K562 (cell line): ENCODE measurements at regions not wholly inside any gene's neighbourhood (a gene's known extent, or its start where the extent isn't known, plus 50 kb on each side); places are given as distances from the start of the nearest gene placed in this dataset.
A peak's percentile ranks its signal among the peaks of the same experiment; 100 is the strongest.

Source experiments
- ATAC-seq: fragments of 200-7000 bp; cut with Tn5 transposase; 3 replicates; pipeline ENCODE4 v1.9.1; 2020; ENCODE audit warnings: moderate library complexity
- BruUV-seq: library from RNA; stranded (reverse); fragments of 400-500 nt; replicated peaks from 2 replicates; lab custom pipeline; 2021; lab: Mats Ljungman, UMichigan
- CTCF ChIA-PET: fragments of 300-600 bp; formaldehyde crosslinking; extraction: SDS; loops from one replicate; lab custom pipeline; 2021; ENCODE audit warnings: low intra/inter-chr PET ratio; lab: Yijun Ruan, JAX
- POLR2A ChIA-PET: fragments of 300-600, 350-650 bp; sonication (Branson Sonifier 250); formaldehyde crosslinking; extraction: SDS; loops from one replicate; lab custom pipeline; 2021; ENCODE audit warnings: antibody characterized with exemption, inconsistent platforms; lab: Yijun Ruan, JAX
- DNase-seq, 4 experiments: peaks; one replicate each; pipeline versions ENCODE4 v3.0.0 to v3.0.0-alpha.2; 2011 to 2018; ENCODE audit warnings: low spot score in 3 of 4, mixed read lengths in 3 of 4; ENCODE audit errors: extremely low read depth in 1 of 4
- FAIRE-seq: peaks from 2 replicates; lab custom pipeline; 2011; peaks lifted over from hg19 to GRCh38; lab: Jason Lieb, UNC
- H2AFZ ChIP-seq: 2 replicates; pipeline ENCODE4 v1.6.0; 2011; ENCODE audit warnings: low read depth, low read length, control low read depth, inconsistent platforms
- H3K27ac ChIP-seq: fragments of 200-600 bp; 3 replicates; pipeline ENCODE4 v1.8.0; 2011; ENCODE audit warnings: low read depth, mild to moderate bottlenecking, control low read depth, inconsistent platforms, low read length, moderate library complexity, mixed read lengths; ENCODE audit errors: extremely low read depth
- H3K27me3 ChIP-seq, 2 experiments: fragments of 300-600 bp in 1 of 2; 2 replicates in 1 of 2; 3 replicates in 1 of 2; pipeline versions ENCODE4 v1.6.0 to v1.8.0; 2011; ENCODE audit warnings: inconsistent platforms in 2 of 2, low read length in 2 of 2, mild to moderate bottlenecking in 1 of 2, mixed read lengths in 1 of 2, moderate library complexity in 1 of 2; ENCODE audit not compliant: control insufficient read depth in 2 of 2, insufficient read depth in 2 of 2
- H3K36me3 ChIP-seq: fragments of 300-600 bp; 3 replicates; pipeline ENCODE4 v1.8.0; 2011; ENCODE audit warnings: mild to moderate bottlenecking, low read length, inconsistent platforms; ENCODE audit not compliant: control insufficient read depth, insufficient read depth
- H3K4me1 ChIP-seq, 2 experiments: fragments of 200-600 bp in 1 of 2; replicated peaks in 1 of 2; 2 replicates in 1 of 2; 3 replicates in 1 of 2; pipeline versions ENCODE4 v1.5.1 to v1.8.0; 2011; ENCODE audit warnings: inconsistent platforms in 2 of 2, low read length in 2 of 2, mild to moderate bottlenecking in 1 of 2, mixed read lengths in 1 of 2, moderate library complexity in 1 of 2; ENCODE audit not compliant: control insufficient read depth in 2 of 2, insufficient read depth in 2 of 2
- H3K4me2 ChIP-seq: 2 replicates; pipeline ENCODE4 v1.6.1; 2011; ENCODE audit warnings: low read length, control low read depth, inconsistent platforms, mixed read lengths; ENCODE audit not compliant: insufficient read depth
- H3K4me3 ChIP-seq: fragments of 200-600 bp; sonication (generic), shearing (Covaris generic); 2 replicates; pipeline ENCODE4 v1.5.1; 2016; ENCODE audit warnings: control low read depth, inconsistent platforms
- H3K79me2 ChIP-seq: fragments of 200-600 bp; 3 replicates; pipeline ENCODE4 v1.8.0; 2011; ENCODE audit warnings: low read length, inconsistent platforms; ENCODE audit not compliant: control insufficient read depth, insufficient read depth
- H3K9ac ChIP-seq, 2 experiments: 2 replicates each; pipeline versions ENCODE4 v1.6.0 to v1.6.1; 2011; ENCODE audit warnings: low read depth in 2 of 2, low read length in 2 of 2, control low read depth in 1 of 2, inconsistent platforms in 1 of 2, mild to moderate bottlenecking in 1 of 2, mixed read lengths in 1 of 2; ENCODE audit not compliant: insufficient read depth in 1 of 2
- H3K9me1 ChIP-seq: one replicate; pipeline ENCODE4 v1.6.0; 2011; ENCODE audit warnings: inconsistent platforms, mild to moderate bottlenecking, low read length, moderate library complexity; ENCODE audit not compliant: control insufficient read depth, insufficient read depth
- H3K9me3 ChIP-seq: replicated peaks from 2 replicates; pipeline ENCODE4 v1.5.1; 2011; ENCODE audit warnings: low read depth, low read length, inconsistent platforms; ENCODE audit not compliant: control insufficient read depth, insufficient read depth
- H4K20me1 ChIP-seq: replicated peaks from 2 replicates; pipeline ENCODE4 v1.6.1; 2011; ENCODE audit warnings: low read length, inconsistent platforms, mixed read lengths; ENCODE audit not compliant: control insufficient read depth, insufficient read depth
- ATF7 ChIP-seq: fragments of 450-650 bp; IDR thresholded peaks from 2 replicates; pipeline ENCODE4 v1.7.1; 2014; ENCODE audit warnings: mild to moderate bottlenecking, moderate library complexity
- C11orf30 ChIP-seq: fragments of 450-650 bp; IDR thresholded peaks from 2 replicates; pipeline ENCODE4 v1.6.1; 2016; ENCODE audit warnings: low read depth, mild to moderate bottlenecking
- CEBPG ChIP-seq, 3 experiments: fragments of 200-800 bp in 1 of 3; sonication (Bioruptor generic) in 1 of 3; sonication (generic) in 1 of 3; formaldehyde crosslinking in 1 of 3; IDR thresholded peaks in 2 of 3; conservative IDR thresholded peaks in 1 of 3; 2 replicates each; pipeline versions ENCODE4 v1.6.1 to v1.8.0; 2016 to 2022; ENCODE audit warnings: missing compliant biosample characterization in 2 of 3, missing genetic modification characterization in 2 of 3, mild to moderate bottlenecking in 1 of 3, missing genetic modification reagents in 1 of 3
- EZH2 ChIP-seq: IDR thresholded peaks from 2 replicates; pipeline ENCODE4 v1.6.1; 2012; ENCODE audit warnings: low read depth, mild to moderate bottlenecking, inconsistent platforms, low read length, borderline replicate concordance
- FUS ChIP-seq: fragments of 200-400 bp; formaldehyde crosslinking; optimal IDR thresholded peaks from 2 replicates; pipeline ENCODE3; 2017; ENCODE audit warnings: low read depth, low read length
- HNRNPK ChIP-seq: fragments of 200-400 bp; formaldehyde crosslinking; IDR thresholded peaks from one replicate; pipeline ENCODE4 v1.6.1; 2018; ENCODE audit warnings: mild to moderate bottlenecking, low read depth, low read length; ENCODE audit not compliant: poor library complexity, severe bottlenecking
- KLF16 ChIP-seq: IDR thresholded peaks from 2 replicates; pipeline ENCODE4 v1.6.1; 2016; ENCODE audit warnings: antibody characterized with exemption
- LCOR ChIP-seq: sonication (generic); formaldehyde crosslinking; IDR thresholded peaks from 2 replicates; pipeline ENCODE4 v1.8.0; 2022; ENCODE audit warnings: mild to moderate bottlenecking, missing genetic modification reagents
- NFIX ChIP-seq: fragments of 250-450 bp; sonication (Bioruptor Pico); IDR thresholded peaks from 2 replicates; pipeline ENCODE4 v1.4.0; 2020; ENCODE audit warnings: low read depth, mild to moderate bottlenecking, moderate library complexity
- SMARCB1 ChIP-seq: IDR thresholded peaks from 2 replicates; pipeline ENCODE4 v1.6.1; 2011; ENCODE audit warnings: improper control_type of control experiment, low read depth; ENCODE audit not compliant: insufficient read length
- WHSC1 ChIP-seq: IDR thresholded peaks from one replicate; pipeline ENCODE4 v1.6.1; 2012; ENCODE audit warnings: low read length, control low read depth, inconsistent platforms
- ZBED1 ChIP-seq: IDR thresholded peaks from 2 replicates; pipeline ENCODE4 v1.6.1; 2014
- ZKSCAN8 ChIP-seq: fragments of 200-800 bp; sonication (Bioruptor generic); IDR thresholded peaks from 2 replicates; pipeline ENCODE4 v1.6.1; 2016; ENCODE audit warnings: missing genetic modification characterization, missing compliant biosample characterization
- ZNF583 ChIP-seq: fragments of 250-450 bp; sonication (Bioruptor Pico); IDR thresholded peaks from 2 replicates; pipeline ENCODE4 v1.4.0; 2020
- WGBS: fragments of 100-300 bp; shearing (Covaris generic); methylation state at CpG from one replicate; pipeline ENCODE4 v1.1.6; 2016; ENCODE audit warnings: low coverage, mixed read lengths; ENCODE audit not compliant: insufficient coverage; ENCODE audit errors: missing lambda C conversion rate; 5-methylcytosine and 5-hydroxymethylcytosine counted together
- in situ Hi-C: fragments of 300-500 bp; cut with MboI; formaldehyde crosslinking; loops from 4 replicates; pipeline ENCODE4 v1.15.0; 2018; ENCODE audit warnings: inconsistent platforms, mixed read lengths
- intact Hi-C: fragments of 100-400 bp; cut with micrococcal nuclease; formaldehyde crosslinking; loops from 2 replicates; pipeline ENCODE4 v1.14.2; 2022
- TF ChIP-seq, protein P1 (sequence below): sonication (generic); formaldehyde crosslinking; IDR thresholded peaks from 2 replicates; pipeline ENCODE4 v1.8.0; 2022; ENCODE audit warnings: mild to moderate bottlenecking, missing genetic modification reagents
- TF ChIP-seq, protein P2 (sequence below), 2 experiments: IDR thresholded peaks; 2 replicates each; pipeline ENCODE4 v1.6.1; 2012; ENCODE audit warnings: improper control_type of control experiment in 2 of 2, low read depth in 2 of 2, low read length in 2 of 2, borderline replicate concordance in 1 of 2

DNA sequence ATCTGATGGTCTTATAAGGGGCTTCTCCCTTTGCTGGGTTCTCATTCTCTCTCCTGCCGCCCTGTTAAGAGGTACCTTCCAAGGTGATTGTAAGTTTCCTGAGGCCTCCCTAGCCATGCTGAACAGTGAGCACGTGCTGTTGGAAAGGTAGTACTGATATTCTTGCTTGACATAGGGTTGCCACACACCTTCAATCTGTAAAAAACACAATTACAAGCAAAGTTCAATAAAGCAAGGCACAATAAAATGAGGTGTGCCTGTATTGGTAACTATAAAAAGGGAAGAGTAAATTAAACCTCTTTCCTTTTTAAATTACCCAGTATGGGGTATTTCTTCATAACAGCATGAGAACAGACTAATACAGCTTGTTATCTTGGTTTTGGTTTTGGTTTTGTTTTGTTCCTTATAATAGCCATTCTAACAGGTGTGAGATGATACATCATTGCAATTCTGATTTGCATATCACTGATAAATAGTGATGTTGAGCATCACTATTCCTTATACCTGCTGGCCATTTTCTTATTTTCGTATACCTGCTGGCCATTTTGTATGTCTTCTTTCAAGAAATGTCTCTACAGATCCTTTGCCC is 164.9 kb upstream of the TRIM24 start:
- Histone ChIP-seq H3K27ac (no peak overlapping the region), H3K9me3 (peaks cover 2% of the 10 kb centered on the region; the same call in 1 of the 2 replicates), H3K9me1 (no peaks in the 10 kb centered on the region), H2AFZ (0 out of 2 replicates have a peak overlapping the region, but pooled peaks have one; percentile 47), H3K27me3 (no peaks in the 10 kb centered on the region), H3K4me1 (no peaks in the 10 kb centered on the region), H3K36me3 (no peaks in the 10 kb centered on the region), H4K20me1 (no peaks in the 10 kb centered on the region), H3K4me3 (no peak overlapping the region), H3K4me2 (no peak overlapping the region), H3K79me2 (no peaks in the 10 kb centered on the region), H3K9ac (no peak overlapping the region)
- in situ Hi-C loops (no loop called here), intact Hi-C loops (no loop called here)
- no peak; the same call in 2 of the 3 replicates for ATAC-seq
- DNase-seq = no peak
- no peak for FAIRE-seq
- POLR2A ChIA-PET = interaction anchor here (0.8 to 1.5 kb wide), 2 partner anchors 12 to 110 kb away, joined by 3 read pairs; no protein-coding TSS in a partner anchor
- CTCF ChIA-PET = no interaction called here
- WGBS = 18% methylated on average over 3 of the region's 3 CpGs
- no TSS peak for BruUV-seq
- TF ChIP-seq EZH2 (no peak), KLF16 (no peak), C11orf30 (no peak), ZNF583 (CRISPR knock-in tag) (no peak), CEBPG (CRISPR knock-in tag; IDR thresholded peaks at IDR 0.05) (no peak), CEBPG (tag; conservative IDR thresholded peaks at IDR 0.05 in 1 of 2, IDR thresholded peaks at IDR 0.05 in 1 of 2) (no peak), ZBED1 (no peak), SMARCB1 (no peak), ZKSCAN8 (CRISPR knock-in tag) (no peak), FUS (no peak), HNRNPK (no peak), WHSC1 (no peak), NFIX (CRISPR knock-in tag) (no peak), ATF7 (no peak), LCOR (CRISPR knock-in tag) (no peak)
- TF ChIP-seq, protein P1, sequence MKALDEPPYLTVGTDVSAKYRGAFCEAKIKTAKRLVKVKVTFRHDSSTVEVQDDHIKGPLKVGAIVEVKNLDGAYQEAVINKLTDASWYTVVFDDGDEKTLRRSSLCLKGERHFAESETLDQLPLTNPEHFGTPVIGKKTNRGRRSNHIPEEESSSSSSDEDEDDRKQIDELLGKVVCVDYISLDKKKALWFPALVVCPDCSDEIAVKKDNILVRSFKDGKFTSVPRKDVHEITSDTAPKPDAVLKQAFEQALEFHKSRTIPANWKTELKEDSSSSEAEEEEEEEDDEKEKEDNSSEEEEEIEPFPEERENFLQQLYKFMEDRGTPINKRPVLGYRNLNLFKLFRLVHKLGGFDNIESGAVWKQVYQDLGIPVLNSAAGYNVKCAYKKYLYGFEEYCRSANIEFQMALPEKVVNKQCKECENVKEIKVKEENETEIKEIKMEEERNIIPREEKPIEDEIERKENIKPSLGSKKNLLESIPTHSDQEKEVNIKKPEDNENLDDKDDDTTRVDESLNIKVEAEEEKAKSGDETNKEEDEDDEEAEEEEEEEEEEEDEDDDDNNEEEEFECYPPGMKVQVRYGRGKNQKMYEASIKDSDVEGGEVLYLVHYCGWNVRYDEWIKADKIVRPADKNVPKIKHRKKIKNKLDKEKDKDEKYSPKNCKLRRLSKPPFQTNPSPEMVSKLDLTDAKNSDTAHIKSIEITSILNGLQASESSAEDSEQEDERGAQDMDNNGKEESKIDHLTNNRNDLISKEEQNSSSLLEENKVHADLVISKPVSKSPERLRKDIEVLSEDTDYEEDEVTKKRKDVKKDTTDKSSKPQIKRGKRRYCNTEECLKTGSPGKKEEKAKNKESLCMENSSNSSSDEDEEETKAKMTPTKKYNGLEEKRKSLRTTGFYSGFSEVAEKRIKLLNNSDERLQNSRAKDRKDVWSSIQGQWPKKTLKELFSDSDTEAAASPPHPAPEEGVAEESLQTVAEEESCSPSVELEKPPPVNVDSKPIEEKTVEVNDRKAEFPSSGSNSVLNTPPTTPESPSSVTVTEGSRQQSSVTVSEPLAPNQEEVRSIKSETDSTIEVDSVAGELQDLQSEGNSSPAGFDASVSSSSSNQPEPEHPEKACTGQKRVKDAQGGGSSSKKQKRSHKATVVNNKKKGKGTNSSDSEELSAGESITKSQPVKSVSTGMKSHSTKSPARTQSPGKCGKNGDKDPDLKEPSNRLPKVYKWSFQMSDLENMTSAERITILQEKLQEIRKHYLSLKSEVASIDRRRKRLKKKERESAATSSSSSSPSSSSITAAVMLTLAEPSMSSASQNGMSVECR (CRISPR knock-in tag) = no peak
- TF ChIP-seq, protein P2, sequence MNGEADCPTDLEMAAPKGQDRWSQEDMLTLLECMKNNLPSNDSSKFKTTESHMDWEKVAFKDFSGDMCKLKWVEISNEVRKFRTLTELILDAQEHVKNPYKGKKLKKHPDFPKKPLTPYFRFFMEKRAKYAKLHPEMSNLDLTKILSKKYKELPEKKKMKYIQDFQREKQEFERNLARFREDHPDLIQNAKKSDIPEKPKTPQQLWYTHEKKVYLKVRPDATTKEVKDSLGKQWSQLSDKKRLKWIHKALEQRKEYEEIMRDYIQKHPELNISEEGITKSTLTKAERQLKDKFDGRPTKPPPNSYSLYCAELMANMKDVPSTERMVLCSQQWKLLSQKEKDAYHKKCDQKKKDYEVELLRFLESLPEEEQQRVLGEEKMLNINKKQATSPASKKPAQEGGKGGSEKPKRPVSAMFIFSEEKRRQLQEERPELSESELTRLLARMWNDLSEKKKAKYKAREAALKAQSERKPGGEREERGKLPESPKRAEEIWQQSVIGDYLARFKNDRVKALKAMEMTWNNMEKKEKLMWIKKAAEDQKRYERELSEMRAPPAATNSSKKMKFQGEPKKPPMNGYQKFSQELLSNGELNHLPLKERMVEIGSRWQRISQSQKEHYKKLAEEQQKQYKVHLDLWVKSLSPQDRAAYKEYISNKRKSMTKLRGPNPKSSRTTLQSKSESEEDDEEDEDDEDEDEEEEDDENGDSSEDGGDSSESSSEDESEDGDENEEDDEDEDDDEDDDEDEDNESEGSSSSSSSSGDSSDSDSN (IDR thresholded peaks at IDR 0.05; ENCODE audit: borderline replicate concordance in 1 of 2, low read depth in 2 of 2, low read length in 2 of 2) = no peak
